ENCODE measurements at regions not wholly inside any gene's neighbourhood (a gene's known extent, or its start where the extent isn't known, plus 50 kb on each side); places are given as distances from the start of the nearest gene placed in this dataset.

DNA sequence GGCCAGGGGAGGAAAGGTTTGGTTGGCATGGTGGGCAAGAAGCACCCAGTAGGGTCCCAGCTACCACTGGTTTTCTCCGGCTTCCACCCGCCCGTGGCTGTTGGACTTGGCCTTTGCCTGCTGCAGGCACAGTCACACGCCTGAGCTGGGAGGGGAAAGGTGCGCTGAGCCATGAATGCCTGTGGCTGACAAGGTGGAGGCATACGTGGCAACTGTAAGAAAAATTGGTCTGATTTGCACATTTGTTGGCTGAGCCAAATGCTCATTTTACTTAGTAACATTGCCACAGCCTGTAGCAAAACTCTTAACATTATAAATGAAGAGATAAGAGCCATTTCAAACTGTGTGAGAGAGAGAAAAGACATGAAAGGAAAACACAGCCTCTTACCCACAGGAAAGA is 191.6 kb downstream of the PTPRC start:
- H3K9me3 ChIP-seq, result no peaks in the 10 kb centered on the region
- intact Hi-C loops (cut with DNase I), result no loop called here
- H3K27me3 ChIP-seq, result no peaks in the 10 kb centered on the region
- H3K4me3 ChIP-seq, result no peak overlapping the region
- no peak overlapping the region for H3K27ac ChIP-seq
- H3K4me1 ChIP-seq, result no peaks in the 10 kb centered on the region
- DNase-seq (ENCODE audit: low spot score in 2 of 2), result no peak
- H3K36me3 ChIP-seq, result no peaks in the 10 kb centered on the region
- TF ChIP-seq, protein P1, sequence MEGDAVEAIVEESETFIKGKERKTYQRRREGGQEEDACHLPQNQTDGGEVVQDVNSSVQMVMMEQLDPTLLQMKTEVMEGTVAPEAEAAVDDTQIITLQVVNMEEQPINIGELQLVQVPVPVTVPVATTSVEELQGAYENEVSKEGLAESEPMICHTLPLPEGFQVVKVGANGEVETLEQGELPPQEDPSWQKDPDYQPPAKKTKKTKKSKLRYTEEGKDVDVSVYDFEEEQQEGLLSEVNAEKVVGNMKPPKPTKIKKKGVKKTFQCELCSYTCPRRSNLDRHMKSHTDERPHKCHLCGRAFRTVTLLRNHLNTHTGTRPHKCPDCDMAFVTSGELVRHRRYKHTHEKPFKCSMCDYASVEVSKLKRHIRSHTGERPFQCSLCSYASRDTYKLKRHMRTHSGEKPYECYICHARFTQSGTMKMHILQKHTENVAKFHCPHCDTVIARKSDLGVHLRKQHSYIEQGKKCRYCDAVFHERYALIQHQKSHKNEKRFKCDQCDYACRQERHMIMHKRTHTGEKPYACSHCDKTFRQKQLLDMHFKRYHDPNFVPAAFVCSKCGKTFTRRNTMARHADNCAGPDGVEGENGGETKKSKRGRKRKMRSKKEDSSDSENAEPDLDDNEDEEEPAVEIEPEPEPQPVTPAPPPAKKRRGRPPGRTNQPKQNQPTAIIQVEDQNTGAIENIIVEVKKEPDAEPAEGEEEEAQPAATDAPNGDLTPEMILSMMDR (IDR thresholded peaks at IDR 0.05), result no peak

DNA sequence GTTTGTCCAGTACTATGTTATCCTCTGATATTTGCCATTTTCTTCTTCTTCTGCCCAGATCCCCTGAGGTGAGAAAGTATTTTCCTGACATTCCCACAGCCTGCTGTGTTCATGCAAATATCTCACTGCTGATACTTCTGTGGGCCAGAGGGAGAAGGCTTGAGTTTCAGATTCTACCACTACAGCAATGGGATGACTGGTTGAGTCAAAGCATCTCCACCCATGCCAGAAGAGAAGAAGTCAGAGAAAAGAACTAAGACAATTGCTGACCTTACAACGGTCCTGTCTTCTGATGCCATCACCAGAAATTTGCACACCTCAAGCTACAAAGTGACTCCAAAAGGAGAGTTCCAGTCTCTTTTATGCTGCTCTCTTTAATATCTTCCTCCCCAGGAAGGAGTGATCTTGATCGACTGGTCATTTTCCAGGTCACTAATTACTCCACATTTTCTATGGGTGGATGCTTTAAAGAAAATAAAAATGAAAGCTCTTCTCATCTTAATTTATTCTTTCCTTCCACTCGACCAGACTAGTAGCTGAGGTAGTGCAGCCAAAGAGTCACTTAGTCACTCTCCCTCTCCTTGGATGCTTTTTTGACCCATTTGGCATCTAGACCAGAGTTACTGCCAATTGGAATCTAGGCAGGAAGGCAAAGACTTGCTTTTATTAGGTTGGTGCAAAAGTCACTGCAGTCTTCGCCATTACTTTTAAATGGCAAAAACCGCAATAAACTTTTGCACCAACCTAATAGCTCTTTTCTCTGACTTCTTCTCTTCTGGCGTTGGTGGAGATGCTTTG is 195.1 kb downstream of the PTPRC start:
- DNase-seq (ENCODE audit: low spot score in 2 of 2), result no peak
- Histone ChIP-seq H3K27ac (no peak overlapping the region), H3K27me3 (no peaks in the 10 kb centered on the region), H3K9me3 (no peaks in the 10 kb centered on the region), H3K4me3 (no peak overlapping the region), H3K36me3 (no peaks in the 10 kb centered on the region), H3K4me1 (no peaks in the 10 kb centered on the region)
- intact Hi-C loops (cut with DNase I), result no loop called here
- TF ChIP-seq, protein P1 (IDR thresholded peaks at IDR 0.05), result no peak

DNA sequence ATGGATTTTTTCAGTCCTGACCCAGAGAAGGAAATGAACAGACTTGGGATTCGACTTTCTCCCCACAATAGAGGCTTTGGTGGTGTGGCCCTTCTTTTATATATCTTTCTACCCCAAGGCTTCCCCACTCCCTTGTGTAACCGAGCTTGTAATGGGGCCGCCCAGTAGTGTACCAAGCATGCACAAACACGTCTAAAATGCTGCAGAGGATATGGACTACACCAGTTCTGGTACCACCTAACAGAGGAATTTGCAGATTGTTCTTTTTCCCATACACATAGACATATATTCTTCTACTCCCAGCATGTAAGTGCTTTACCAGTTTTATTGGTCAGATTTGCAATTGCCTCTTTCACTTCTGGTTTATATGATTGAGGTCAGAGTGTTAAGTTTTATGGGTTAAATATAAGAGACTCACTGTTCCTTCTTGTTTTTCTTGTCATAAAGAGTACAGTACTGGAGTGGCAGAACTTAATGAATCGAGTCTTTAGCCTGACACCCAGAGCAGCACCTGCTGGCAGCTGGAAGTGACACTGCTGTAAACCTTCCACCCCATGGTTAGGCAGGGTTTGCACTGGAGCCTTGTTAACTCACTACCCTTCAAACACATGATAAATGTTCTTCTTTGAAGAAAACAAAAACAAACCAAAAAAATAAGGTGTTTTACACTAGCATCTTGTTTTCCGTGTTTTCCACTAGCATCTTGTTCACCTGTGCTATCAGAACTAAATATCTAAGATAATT is 198.6 kb downstream of the PTPRC start:
- TF ChIP-seq, protein P1 (IDR thresholded peaks at IDR 0.05), result no peak
- H3K27ac ChIP-seq, result no peak overlapping the region
- H3K36me3 ChIP-seq, result no peaks in the 10 kb centered on the region
- no peaks in the 10 kb centered on the region for H3K4me1 ChIP-seq
- H3K4me3 ChIP-seq, result no peak overlapping the region
- intact Hi-C loops (cut with DNase I), result no loop called here
- no peaks in the 10 kb centered on the region for H3K9me3 ChIP-seq
- no peak for DNase-seq (ENCODE audit: low spot score in 2 of 2)
- H3K27me3 ChIP-seq, result no peaks in the 10 kb centered on the region

DNA sequence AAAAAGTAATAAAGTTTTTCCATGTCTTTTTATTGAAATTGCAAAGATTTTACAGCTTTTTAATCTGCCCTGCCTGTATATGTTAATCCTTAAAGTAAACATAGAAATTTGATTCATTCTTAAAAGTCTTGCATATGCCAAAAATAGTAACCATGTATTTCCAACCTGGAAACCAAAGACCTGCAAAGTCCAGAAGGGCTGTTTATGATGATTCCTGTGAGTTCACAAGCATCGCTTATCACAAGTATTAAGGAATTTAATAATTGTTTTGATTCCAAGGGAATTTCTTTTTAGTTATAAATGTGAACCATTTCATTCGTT is 199.1 kb downstream of the PTPRC start:
- Histone ChIP-seq H3K36me3 (no peaks in the 10 kb centered on the region), H3K4me1 (no peaks in the 10 kb centered on the region), H3K4me3 (no peak overlapping the region), H3K9me3 (no peaks in the 10 kb centered on the region), H3K27me3 (no peaks in the 10 kb centered on the region), H3K27ac (no peak overlapping the region)
- intact Hi-C loops (cut with DNase I), result no loop called here
- no peak for DNase-seq (ENCODE audit: low spot score in 2 of 2)
- TF ChIP-seq, protein P1 (IDR thresholded peaks at IDR 0.05), result no peak

DNA sequence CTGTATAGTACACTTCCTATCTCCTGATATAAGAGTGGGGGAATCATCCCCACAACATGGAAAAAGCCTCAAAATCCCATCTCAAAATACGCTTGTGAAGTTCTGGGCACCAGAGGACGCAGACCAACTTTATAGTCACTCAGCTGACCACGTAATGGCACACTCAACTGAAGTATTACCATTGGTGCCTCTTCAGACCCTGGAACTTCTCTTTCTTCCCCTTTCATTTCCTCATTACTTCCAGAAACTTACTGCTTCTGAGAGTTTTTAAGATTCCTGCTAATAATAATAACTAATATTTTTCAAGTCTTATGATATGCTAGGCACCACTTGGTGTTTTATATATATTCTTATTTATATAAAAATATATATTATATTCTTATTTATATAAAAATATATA is 202.6 kb downstream of the PTPRC start:
- DNase-seq (ENCODE audit: low spot score in 2 of 2), result no peak
- Histone ChIP-seq H3K36me3 (no peaks in the 10 kb centered on the region), H3K9me3 (no peaks in the 10 kb centered on the region), H3K27ac (no peak overlapping the region), H3K4me1 (no peaks in the 10 kb centered on the region), H3K4me3 (no peak overlapping the region), H3K27me3 (no peaks in the 10 kb centered on the region)
- intact Hi-C loops (cut with DNase I), result no loop called here
- TF ChIP-seq, protein P1 (IDR thresholded peaks at IDR 0.05), result no peak

Data from ascending aorta (tissue), 2 donors.